ENCODE measurements at regions not wholly inside any gene's neighbourhood (a gene's known extent, or its start where the extent isn't known, plus 50 kb on each side); places are given as distances from the start of the nearest gene placed in this dataset.
"Not testable (repeated sequence)": the region's sequence is repeated elsewhere in the genome, so short reads cannot be mapped to it uniquely, and the experiment has no call there.

DNA sequence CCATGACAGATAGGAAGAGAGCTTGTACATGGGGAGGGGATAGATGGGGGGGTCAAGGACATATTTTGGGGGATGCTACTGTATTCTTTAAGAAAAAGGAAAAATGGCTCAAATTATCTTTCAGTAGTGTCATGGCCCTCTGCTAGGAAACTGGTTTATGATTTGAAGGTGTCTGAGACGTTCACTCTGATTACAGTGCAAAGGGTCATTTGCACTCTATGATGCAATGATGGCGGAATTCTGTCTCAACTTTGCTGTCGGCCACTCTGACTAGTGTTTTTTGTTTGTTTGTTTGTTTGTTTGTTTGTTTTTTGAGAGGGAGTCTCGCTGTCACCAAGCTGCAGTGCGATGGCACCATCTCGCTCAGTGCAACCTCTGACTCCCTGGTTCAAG lies 180.0 kb downstream of the SOX4 start:
- no peak for DNase-seq

DNA sequence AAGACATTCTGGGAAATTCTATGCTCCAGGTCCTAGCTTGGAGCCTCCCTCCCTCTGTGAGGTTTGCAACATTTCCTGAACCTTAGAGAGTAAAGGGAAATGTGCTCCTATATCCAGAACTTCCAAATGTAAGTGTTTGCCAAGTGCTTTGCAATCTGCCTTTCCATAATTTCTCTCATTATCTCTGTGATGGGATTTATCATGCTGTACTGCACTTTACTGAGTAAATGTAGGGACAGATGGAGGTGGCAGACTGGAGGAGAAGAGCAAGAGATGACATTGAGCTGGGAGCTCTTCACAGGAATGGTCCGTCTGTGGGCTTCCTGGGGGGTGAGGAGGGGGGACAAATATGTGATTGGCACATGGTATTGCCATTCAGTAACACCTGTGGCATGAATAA lies 184.3 kb downstream of the SOX4 start:
- no peak for DNase-seq

DNA sequence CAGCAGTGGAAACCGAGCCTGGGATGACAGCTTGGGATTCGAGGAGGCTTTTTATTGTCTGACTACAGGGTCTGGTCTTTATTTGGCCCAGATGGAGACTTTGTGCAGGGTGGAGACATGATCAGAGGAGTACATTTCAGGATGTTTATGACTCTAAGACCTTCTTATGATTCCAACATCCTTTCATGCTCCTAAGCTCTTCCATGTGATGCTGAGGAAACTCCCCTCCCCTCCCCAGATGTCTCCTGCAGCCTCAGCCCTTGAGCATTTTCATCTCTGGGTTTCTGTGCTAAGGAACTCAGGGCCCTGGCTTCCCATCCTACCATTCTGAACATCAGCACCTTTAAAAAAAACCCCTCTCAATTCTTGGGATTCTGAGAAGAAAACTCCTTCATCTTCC lies 186.6 kb downstream of the SOX4 start:
- DNase-seq = no peak

DNA sequence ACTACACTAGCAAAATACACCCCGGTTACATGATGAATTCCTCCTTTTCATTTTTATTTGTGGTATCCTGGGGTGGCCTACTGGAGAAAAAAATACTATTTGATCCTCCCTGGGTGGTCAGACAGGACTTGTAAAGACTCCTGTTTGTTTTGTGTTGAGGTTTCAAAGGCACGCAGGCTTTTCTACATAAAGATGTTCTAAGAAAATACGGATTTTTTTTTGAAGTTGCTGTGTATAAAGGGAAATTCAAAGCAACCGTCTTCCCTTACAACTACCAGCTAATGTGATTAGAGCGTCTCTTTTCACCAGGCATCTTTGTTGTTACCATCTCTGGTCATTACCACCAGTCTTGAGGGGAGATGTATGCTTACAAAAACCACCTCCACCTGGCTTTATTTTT lies 187.1 kb downstream of the SOX4 start:
- no peak for DNase-seq

DNA sequence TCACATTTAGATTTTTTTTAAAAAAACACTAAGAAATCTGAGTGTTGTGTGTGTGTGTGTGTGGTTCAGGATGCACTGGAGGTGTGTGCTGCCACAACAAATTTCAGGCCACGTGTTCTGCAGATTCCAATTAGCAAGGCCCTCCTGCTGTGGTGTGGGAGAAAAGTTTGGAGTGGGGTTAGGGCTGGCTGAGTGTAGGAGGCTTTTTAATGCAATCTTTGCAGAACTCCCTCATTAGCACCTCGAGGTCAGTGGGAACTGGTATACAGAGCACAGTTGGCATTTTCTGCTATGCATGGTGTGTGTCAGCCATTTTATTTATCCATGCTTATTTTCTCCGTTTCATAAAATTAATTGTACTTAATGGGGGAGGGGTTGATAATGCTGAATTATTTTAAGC lies 187.6 kb downstream of the SOX4 start:
- DNase-seq = no peak

GRCh38 chr6:21785164-21785563 lies 191.6 kb downstream of the SOX4 start:
- no peak for DNase-seq

DNA sequence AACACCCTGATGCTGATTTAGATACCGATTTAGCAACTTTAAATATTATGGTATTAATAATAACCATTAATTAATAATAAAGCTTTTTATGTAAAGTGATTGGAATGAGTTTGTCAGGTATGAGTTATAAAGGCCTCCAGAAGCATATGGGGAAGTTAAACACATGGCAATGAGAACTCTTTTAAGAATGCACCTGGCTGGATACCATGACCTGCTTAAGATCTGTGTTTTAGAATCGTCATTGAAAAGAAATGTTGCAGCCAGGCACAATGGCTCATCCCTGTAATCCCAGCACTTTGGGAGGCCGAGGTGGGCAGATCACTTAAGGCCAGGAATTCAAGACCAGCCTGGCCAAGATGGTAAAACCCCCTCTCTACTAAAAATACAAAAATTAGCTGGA lies 197.5 kb downstream of the SOX4 start:
- no peak for DNase-seq

- peak; percentile 59 for DNase-seq
Observed at GRCh38 chr6:21791581-21791980, 198.0 kb downstream of the SOX4 start.

GRCh38 chr6:21792177-21792576 lies 198.6 kb downstream of the SOX4 start:
- no peak for DNase-seq

DNA sequence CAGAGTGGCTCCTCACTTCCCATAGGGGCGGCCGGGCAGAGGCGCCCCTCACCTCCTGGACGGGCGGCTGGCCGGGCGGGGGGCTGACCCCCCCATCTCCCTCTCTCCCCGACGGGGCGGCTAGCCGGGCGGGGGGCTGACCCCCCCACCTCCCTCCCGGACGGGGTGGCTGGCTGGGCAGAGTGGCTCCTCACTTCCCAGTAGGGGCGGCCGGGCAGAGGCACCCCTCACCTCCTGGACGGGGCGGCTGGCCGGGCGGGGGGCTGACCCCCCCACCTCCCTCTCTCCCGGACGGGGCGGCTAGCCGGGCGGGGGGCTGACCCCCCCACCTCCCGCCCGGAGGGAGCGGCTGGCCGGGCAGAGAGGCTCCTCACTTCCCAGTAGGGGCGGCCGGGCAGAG lies 203.4 kb downstream of the SOX4 start:
- not testable (repeated sequence) for DNase-seq

- DNase-seq = no peak
Observed at GRCh38 chr6:21798468-21798867, 204.9 kb downstream of the SOX4 start.

DNA sequence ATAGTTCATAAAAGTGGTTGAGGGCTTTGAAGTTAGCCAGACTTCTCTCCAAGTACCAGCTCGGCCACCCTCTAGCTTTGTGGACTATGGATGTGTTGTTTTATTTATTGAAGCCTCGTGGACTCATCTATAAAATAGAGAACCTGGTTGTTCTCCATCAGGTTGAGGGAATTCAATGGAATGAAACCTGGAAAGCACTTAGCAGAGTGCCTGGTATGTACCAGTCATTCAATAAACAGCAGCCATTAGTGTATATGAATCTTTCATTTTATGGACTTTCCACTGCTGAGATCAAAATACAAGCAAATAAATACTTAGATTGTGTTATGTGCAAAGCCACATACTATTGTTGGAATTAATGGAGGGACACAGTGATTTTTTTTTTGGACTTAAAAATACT lies 206.8 kb downstream of the SOX4 start:
- DNase-seq = no peak

- DNase-seq = no peak
Observed at GRCh38 chr6:21800948-21801438, 207.4 kb downstream of the SOX4 start.

GRCh38 chr6:21801446-21802174 lies 208.1 kb downstream of the SOX4 start:
- DNase-seq = no peak

DNA sequence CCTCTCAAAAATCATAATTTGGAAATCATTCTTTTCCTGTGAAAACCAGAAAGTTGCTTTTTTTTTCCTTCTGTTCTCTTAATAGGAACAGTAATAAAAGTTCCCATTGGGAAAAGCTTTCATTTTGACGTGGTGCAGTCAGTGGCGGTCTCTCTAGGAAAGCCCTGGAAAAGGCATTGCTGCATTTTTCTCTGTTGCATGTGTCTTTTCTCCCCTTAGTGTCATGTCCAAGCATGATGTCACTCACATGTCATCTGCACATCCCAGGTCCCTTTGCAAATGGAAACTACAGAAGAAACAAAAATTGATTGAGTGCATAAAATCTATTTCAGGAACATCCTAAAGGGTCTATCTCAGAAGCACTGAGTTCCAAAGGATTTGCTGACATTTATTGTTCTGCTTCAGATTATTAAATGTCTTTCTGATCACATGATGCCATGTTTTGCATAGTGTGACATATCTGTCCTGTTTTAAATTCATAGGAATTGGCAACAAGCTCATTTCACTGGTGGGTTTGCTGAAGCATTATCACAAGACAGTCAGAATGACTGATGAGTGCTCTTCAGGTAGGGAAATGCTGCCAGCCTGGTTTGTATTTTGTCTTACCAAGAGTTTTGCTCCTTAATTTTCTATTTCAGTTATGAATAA lies 208.7 kb downstream of the SOX4 start:
- no peak for DNase-seq

DNA sequence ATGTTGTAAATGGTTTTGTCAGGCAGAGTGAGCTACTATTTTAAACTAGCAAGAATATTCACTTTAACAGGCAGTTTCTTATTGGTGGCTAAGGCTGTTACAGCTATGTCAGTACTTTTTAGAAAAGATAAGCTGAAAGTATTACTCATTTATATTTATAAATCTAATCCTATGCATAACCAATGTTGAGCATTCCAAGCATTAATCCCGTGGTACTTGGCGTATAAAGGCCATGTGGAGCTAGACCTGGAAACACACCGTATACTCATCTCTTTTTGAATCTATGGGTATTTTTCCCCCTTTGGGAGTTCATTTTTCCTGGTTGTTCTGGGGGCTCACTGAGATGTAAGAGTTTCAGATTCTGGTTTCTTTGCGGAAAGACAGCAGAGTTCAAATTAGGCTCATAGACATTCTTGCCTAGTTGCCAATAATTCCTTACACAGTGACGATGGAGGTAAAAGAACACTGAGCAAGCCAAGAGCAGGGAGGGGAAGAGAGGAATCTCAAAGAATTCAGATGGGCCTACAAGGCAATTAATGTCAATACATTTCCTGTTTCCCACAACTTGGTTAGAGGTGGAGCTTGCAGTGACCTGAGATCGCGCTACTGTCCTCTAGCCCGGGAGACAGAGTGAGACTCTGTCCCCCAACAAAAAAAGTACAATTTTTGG lies 211.5 kb downstream of the SOX4 start:
- no peak for DNase-seq

GRCh38 chr6:21807299-21808044 lies 213.9 kb downstream of the SOX4 start:
- DNase-seq = no peak

- no peak for DNase-seq
Observed at GRCh38 chr6:21808045-21808470, 214.5 kb downstream of the SOX4 start.

DNA sequence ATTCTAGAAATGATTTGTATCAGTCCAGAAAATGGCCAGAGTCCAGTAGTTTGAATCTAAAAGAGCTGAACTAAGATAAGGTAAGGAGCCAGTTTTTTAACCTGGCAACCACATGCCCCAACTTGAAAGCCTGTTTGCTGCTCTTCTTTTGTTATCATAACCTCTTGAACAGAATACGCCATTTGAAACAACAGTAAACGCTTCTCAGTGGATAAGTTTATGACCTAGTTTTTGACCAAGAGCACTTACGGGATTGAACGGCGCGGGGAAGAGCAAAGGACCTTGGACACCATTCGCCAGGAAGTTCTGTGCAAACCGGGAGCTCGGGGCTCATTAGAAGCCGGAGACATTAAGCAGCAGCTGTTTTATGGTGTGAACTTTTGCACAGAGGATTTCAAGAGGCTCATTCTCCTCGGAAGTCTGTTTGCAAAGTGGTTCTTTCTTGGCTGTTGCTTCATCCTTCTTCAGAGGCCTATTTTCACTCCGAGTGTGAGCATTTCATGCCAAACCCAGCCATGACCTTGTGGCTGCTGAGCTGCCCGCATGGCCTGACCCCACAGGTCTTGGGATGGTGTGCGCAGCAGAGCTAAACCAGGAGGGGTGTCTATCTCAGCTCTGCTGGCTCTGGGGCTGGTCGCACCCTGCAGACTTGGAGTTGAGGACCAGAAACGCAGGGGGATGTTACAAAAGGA lies 215.1 kb downstream of the SOX4 start:
- DNase-seq = no peak

- DNase-seq = no peak
Observed at GRCh38 chr6:21811484-21811883, 217.9 kb downstream of the SOX4 start.

DNA sequence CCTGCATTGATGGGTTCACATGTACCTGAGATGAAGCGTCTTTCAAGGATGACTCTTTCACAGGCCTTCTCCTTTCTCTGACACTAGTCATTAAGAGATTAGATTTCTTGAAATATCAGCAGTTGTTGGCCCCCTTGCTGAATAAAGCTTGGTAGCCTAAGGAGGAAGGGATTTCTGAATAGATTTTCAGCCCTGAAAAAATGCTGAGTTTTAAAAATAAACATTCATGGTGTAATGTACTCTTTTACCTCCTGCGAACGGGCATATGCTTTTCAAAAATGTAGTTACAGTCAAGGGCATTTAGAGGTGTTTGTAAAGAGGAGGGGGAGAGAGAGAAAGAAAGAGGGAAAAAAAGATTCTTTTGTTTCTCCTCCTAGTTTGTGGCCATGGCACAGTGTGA lies 222.7 kb downstream of the SOX4 start:
- no peak for DNase-seq

DNA sequence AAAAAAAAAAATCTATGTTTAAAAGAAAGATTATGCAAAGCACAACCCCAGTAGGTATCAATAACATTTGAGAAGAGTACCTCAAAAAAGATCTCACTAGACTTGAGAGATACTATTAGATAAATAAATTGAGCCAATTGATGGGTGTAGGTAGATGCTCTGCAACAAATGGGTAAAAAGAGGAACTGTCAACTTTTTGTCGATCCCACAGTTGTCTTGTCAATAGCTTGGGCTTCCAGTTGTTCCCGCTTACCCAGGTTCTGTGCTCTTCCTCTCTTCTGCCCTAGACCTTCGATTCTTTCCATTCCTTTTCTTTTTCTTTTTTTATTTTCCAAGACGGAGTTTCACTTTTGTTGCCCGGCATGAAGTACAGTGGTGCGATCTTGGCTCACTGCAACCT lies 226.9 kb downstream of the SOX4 start:
- no peak for DNase-seq

DNA sequence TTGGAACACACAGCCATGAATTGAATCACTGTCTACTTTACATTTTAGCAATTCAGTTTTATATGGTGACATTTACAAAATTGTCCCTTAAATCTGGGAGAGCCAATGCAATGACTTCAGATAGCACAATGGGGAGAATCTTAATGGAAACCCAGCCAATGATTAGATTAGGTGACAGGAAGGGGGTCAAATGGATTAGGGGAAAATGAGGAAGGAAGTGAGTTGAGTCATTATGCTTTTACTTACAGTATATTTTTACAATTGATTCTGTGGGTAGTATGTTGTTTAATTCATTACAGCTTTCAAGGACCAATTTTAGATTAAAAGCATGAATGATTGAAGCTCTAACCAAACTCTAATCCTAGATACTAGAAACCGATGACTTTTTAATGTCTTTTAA lies 229.8 kb downstream of the SOX4 start:
- DNase-seq = no peak
